Panc1 (cell line): ENCODE measurements at regions not wholly inside any gene's neighbourhood (a gene's known extent, or its start where the extent isn't known, plus 50 kb on each side); places are given as distances from the start of the nearest gene placed in this dataset.

Experiments
- POLR2AphosphoS5 ChIP-seq: IDR thresholded peaks from 2 replicates; pipeline ENCODE4 v1.6.1; 2012; ENCODE audit warnings: mild to moderate bottlenecking, low read depth, low read length, moderate library complexity
- SIN3A ChIP-seq: IDR thresholded peaks from 2 replicates; pipeline ENCODE4 v1.6.1; 2012; ENCODE audit warnings: low read depth, mild to moderate bottlenecking, low read length, moderate library complexity, borderline replicate concordance; ENCODE audit not compliant: insufficient read depth
- TCF7L2 ChIP-seq: IDR thresholded peaks from 2 replicates; pipeline ENCODE4 v1.6.1; 2011; ENCODE audit warnings: mild to moderate bottlenecking, low read depth, low read length, inconsistent platforms
- TF ChIP-seq, protein P1 (sequence below): fragments of 450-650 bp; IDR thresholded peaks from 2 replicates; pipeline ENCODE4 v1.5.1; 2017; ENCODE audit warnings: mild to moderate bottlenecking
- TF ChIP-seq, protein P2 (sequence below), 2 experiments: IDR thresholded peaks; 2 replicates each; pipeline ENCODE4 v1.6.1; 2011 to 2012; ENCODE audit warnings: low read depth in 2 of 2, control low read depth in 1 of 2, low read length in 1 of 2, mild to moderate bottlenecking in 1 of 2, moderate library complexity in 1 of 2; ENCODE audit not compliant: insufficient read depth in 1 of 2

- TF ChIP-seq, protein P1, sequence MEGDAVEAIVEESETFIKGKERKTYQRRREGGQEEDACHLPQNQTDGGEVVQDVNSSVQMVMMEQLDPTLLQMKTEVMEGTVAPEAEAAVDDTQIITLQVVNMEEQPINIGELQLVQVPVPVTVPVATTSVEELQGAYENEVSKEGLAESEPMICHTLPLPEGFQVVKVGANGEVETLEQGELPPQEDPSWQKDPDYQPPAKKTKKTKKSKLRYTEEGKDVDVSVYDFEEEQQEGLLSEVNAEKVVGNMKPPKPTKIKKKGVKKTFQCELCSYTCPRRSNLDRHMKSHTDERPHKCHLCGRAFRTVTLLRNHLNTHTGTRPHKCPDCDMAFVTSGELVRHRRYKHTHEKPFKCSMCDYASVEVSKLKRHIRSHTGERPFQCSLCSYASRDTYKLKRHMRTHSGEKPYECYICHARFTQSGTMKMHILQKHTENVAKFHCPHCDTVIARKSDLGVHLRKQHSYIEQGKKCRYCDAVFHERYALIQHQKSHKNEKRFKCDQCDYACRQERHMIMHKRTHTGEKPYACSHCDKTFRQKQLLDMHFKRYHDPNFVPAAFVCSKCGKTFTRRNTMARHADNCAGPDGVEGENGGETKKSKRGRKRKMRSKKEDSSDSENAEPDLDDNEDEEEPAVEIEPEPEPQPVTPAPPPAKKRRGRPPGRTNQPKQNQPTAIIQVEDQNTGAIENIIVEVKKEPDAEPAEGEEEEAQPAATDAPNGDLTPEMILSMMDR = no peak
- TF ChIP-seq SIN3A = no peak
- TF ChIP-seq TCF7L2 = no peak
- TF ChIP-seq POLR2AphosphoS5 = no peak
- TF ChIP-seq, protein P2, sequence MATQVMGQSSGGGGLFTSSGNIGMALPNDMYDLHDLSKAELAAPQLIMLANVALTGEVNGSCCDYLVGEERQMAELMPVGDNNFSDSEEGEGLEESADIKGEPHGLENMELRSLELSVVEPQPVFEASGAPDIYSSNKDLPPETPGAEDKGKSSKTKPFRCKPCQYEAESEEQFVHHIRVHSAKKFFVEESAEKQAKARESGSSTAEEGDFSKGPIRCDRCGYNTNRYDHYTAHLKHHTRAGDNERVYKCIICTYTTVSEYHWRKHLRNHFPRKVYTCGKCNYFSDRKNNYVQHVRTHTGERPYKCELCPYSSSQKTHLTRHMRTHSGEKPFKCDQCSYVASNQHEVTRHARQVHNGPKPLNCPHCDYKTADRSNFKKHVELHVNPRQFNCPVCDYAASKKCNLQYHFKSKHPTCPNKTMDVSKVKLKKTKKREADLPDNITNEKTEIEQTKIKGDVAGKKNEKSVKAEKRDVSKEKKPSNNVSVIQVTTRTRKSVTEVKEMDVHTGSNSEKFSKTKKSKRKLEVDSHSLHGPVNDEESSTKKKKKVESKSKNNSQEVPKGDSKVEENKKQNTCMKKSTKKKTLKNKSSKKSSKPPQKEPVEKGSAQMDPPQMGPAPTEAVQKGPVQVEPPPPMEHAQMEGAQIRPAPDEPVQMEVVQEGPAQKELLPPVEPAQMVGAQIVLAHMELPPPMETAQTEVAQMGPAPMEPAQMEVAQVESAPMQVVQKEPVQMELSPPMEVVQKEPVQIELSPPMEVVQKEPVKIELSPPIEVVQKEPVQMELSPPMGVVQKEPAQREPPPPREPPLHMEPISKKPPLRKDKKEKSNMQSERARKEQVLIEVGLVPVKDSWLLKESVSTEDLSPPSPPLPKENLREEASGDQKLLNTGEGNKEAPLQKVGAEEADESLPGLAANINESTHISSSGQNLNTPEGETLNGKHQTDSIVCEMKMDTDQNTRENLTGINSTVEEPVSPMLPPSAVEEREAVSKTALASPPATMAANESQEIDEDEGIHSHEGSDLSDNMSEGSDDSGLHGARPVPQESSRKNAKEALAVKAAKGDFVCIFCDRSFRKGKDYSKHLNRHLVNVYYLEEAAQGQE (IDR thresholded peaks at IDR 0.05; ENCODE audit: insufficient read depth in 1 of 2, low read depth in 2 of 2, low read length in 1 of 2) = no peak
These were observed 230.0 kb upstream of the GYPC start for GRCh38 chr2:126425943-126426342.
